GM21825 (cell line): ENCODE measurements at regions not wholly inside any gene's neighbourhood (a gene's known extent, or its start where the extent isn't known, plus 50 kb on each side); places are given as distances from the start of the nearest gene placed in this dataset.

Experiments used
- ATAC-seq: cut with Tn5 transposase; IDR thresholded peaks from one replicate; pipeline ENCODE4 v1.9.1; 2021; ENCODE audit warnings: mild to moderate bottlenecking, moderate library complexity; ENCODE audit not compliant: unreplicated experiment

- no peak for ATAC-seq
These were observed 960.1 kb upstream of the FAT3 start for GRCh38 chr11:91264481-91264880.

DNA sequence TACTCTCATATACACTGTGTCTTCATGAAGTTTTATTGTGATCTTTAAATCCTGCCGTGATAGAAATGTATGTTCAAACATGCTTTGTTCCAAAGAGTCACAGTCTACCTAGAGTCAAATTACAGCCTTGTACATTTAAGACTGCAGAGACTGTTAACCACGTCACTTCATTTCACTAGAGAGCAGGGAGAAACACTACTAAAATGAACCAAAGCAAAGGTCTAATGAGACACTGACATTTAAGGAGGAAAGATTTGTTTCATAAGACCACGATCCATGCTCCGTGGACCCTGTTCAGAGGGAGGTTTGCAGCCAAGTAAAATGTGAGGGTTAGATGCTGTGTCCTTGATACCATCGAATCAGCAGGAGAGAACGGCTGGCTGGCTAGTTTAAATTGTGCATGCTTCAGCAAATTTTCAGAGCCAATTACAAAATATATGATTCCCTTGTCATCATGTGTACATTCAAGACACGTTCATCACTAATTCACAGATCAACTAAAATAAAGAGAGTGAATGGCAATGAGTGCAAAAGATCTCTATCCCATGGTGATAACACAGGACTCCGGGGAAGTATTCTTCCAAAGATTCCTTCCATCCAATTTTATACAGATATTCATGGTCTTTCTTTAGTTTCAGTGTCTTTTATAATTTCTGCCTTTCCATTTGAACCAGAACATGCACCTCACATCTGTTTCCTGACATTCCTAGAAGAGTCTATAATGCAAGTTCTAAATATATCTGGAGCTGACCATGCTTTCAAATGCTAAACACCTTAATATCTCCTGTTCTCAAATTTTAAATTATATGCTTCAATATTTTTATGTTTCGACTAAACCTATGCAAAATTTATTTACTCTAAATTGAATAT, 960.9 kb upstream of the FAT3 start:
- ATAC-seq: no peak

GRCh38 chr11:91261513-91261912, 963.1 kb upstream of the FAT3 start:
- no peak for ATAC-seq

- no peak for ATAC-seq
These were observed 965.7 kb upstream of the FAT3 start for GRCh38 chr11:91258876-91259275.

DNA sequence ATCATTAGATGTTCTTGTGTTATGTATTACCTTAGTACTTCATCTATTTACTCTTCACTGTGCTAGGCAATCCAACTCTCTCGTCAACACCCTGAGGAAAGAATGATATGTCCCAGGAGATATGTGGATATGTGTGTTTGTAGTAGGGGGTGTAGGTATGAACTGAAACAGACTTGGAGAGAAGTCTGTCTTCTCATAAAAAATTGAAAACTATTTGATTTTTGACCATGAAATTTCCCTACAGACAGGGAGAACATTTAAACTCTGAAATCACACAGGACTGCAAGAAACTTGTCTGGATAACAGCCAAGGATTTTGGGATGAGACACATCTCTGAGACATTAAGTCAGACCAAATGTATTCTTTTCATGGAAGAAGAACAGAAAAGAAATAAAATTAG, 967.0 kb upstream of the FAT3 start:
- no peak for ATAC-seq

- no peak for ATAC-seq
These were observed 976.3 kb upstream of the FAT3 start for GRCh38 chr11:91248199-91248807.

- ATAC-seq: no peak
These were observed 977.4 kb upstream of the FAT3 start for GRCh38 chr11:91247009-91247735.

GRCh38 chr11:91244912-91245311, 979.7 kb upstream of the FAT3 start:
- no peak for ATAC-seq

DNA sequence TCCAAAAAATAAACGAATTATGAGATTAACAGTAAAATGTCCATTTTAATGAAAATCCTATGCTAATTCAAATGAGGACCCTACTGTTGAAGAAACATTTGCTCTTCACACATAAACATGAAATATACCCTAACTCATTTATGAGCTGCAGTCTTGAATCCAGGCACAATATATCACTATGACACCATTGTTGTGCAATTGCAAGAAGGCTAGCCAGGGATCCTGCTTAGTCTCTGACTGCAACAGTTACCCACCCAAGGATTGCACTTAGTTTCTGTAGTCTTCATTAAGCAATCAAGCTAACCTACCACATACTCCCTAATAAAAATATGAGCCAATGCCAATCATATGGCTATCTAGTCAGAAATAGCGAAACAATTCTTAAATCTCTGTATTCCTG, 981.0 kb upstream of the FAT3 start:
- no peak for ATAC-seq

DNA sequence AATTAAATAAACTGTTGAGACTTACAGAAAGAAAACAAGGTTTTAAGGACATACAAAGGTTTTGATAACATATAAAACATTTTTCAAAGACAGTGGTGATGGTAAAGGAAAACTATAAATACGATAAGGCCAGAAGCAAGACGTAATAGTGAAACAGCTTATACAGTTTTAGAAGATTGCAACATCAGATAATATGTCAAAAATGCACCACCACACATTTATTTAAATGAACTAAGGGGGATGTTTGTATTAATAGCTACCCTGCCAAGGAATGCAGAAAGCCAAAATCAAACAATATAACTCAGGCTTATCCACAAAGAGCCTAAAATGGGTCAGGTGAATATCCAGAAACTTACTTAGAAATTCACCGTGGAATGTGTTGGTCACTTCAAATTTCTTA, 981.6 kb upstream of the FAT3 start:
- no peak for ATAC-seq

- ATAC-seq: no peak
These were observed 983.4 kb upstream of the FAT3 start for GRCh38 chr11:91241226-91241625.

DNA sequence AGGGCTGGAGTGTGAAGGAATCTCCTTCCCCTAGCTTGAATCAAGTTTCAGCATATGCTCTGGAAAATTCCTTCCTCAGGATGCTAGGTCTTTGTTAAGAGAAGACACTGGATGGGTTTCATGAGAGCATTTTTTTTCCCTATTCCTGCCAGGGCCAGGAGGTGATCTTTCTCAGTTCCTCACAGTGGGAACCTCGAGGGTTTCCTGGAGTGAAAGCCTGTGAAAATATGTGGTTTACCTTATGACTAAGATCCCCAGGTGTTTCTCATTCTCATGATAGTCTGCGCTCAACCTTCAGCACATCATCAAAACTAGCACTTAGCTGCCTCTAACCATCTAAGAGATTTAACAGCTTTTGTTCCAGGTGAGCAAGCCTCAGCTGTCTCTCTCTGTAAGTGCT, 985.3 kb upstream of the FAT3 start:
- no peak for ATAC-seq

DNA sequence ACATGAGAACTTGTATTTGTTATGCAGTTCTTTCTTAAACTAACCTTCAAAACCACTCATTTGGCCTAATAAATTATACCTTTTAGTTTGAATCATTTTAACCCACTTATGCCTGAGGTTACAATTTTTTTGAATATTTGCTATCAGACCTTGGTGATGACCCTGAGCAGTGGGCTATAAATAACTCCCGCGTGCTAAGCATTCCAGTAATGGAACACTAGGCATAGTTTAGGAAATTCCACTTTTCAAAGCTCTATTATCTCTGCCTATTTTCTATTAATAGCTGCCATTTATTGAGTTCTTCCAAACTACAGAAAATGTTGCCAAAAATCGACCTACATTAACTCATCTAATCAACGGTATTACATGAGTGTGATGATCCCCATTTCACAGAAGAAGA, 993.4 kb upstream of the FAT3 start:
- no peak for ATAC-seq

DNA sequence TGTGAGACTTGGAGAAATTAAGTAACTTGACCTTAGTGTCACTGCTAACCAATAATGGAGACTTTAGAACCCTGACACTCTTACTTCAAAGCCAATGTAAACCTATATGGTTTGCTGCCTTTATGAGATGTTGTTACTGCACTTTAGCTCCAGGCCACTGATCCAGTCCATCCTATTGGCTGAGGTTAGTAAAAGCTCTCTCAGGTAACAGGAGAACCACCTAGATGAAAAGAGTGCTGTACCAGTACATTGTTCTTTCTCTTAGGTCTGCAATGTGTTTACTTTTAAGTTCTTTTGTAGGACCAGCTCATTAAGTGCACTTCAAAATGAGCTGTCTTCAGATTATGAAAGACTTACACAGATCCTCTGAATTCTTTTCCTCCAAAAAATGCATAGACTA, 994.0 kb upstream of the FAT3 start:
- no peak for ATAC-seq

DNA sequence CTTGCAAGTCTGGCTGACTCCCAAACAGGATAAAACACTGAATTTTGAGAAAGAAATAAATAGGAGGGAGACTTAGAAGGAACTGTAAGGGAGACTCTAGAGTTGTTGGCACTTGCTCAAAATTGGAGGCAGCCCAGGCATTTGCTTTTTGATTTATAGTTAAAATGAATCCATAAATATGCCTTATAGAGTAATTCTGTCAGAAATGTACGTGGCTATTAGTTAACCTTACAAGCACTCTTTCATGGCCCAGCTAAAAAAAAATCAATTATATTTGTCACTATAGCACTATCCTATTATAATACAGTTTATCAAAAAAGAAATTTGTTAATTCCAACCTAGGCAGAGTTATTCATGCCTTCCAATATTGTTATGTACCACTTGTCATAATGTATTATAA, 1000.0 kb upstream of the CHORDC1 start:
- ATAC-seq: no peak

DNA sequence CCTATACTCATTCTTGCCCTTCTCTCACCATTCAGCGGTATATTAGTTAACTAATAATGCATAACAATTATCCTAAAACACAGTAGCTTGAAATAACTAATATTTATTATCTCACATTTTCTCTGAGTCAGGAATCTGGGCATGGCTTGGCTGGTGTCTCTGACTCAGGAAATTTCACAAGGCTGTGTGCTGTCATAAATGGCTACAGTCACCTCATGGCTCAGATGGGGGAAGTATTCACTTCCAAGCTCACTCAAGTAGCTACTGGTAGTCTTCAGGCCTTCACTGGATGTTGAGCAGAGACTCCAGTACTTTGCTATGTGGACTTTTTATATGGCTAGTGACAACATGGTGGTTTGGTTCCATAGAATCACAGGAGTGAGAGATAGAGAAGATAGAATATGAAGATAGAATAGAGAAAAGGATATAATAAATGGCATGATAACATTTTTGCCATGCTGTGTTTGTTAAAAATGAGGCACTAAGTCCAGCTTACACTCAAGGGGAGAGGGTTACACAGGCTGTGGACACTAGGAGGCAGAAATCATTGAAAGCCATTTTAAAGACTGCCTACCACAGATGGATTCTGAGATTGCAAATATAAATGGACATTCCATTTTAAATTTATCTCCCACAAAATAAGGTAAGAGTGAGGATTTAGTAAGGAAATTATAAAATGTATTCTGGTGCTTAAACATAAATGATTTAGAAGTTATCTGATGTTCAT, 997.8 kb upstream of the CHORDC1 start:
- ATAC-seq: no peak

DNA sequence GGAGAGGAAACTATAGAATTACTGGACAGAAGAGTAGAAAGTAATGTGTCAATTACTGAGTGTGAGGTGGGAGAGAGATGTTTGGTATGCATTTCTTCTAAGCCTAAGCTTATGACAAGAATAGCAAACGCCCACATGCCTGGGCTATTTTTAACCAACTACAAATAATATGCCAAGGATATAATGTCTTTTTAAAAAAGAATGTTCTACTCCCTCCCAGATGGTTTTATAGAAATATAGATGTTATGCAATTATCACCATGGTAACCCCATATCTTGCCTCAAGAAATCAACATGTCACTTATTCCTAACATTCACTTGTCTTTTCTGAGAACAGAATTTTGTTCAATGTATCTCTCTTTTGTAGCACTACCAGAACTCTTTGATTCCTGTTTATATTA, 996.7 kb upstream of the CHORDC1 start:
- no peak for ATAC-seq

- no peak for ATAC-seq
These were observed 986.9 kb upstream of the CHORDC1 start for GRCh38 chr11:91209751-91210150.

DNA sequence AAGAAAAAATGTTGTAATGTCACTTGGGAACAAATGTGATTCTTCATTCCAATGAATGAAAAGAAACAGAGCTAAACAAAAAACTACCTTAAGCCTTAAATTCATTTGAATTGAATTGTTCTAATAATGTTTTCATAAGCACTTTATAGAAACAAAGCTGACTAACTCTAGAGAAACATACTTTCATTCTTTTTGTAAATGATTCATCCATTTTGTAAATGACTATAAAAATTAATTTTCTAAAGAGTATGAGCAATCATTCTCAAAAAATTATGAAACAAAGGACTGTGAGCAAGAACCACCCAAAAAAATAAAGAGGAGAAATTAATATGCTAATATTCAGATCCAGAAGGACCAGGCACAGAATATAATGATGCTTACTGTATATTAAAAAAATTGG, 986.5 kb upstream of the CHORDC1 start:
- no peak for ATAC-seq

- ATAC-seq: no peak
These were observed 977.0 kb upstream of the CHORDC1 start for GRCh38 chr11:91199866-91200265.

DNA sequence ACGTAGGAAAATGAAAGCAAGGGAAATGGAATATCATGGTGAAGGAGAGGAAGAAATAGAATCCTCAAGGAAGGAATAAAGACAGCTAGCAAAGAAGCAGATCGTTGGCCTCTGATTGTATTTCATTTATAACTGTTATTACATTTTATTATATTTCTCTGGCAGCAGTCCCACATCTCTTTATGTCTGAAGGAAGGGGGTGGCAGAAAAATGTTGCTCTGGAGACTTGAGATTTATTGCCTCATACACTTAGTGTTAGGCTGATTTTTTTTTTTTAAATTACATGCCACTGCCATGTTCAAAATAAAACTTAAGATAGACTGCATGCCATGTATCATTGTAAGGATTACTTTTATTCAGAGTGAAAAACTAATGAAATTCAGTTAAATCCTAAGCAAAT, 971.7 kb upstream of the CHORDC1 start:
- no peak for ATAC-seq
